ENCODE measurements at regions not wholly inside any gene's neighbourhood (a gene's known extent, or its start where the extent isn't known, plus 50 kb on each side); places are given as distances from the start of the nearest gene placed in this dataset.

- TF ChIP-seq POLR2A (IDR thresholded peaks at IDR 0.05) = no peak
- TF ChIP-seq CTCF (IDR thresholded peaks at IDR 0.05) = no peak
Observed at GRCh38 chr10:26931223-26931622, 70.5 kb upstream of the ABI1 start.
